ENCODE measurements at regions not wholly inside any gene's neighbourhood (a gene's known extent, or its start where the extent isn't known, plus 50 kb on each side); places are given as distances from the start of the nearest gene placed in this dataset.

DNA sequence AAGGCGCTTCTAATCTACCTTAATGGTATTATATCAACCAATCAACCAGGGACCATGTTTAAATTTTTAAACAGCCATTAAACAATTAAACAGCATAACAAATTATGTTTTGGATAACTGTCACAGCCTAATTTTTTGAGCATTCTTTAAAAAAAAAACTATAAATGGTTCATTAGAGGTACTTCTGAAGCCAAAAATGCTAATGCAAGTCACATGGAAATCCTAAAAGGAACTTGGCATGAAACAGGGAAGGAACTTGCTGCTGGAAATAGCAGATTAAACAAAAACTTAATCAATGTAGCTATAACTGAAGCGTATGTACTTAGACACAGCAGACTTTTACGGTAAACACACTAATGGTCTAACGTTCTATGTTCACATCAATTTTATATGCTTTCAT is 190.2 kb upstream of the BTG1 start:
- no peak overlapping the region for H3K4me3 ChIP-seq
- no peak overlapping the region for H3K27ac ChIP-seq
- H3K36me3 ChIP-seq, result no peaks in the 10 kb centered on the region
- WGBS, result 36% methylated on average over 4 of the region's 4 CpGs
- no peak for DNase-seq (ENCODE audit: low spot score)
- no peaks in the 10 kb centered on the region for H3K27me3 ChIP-seq (replicated peaks; ENCODE audit: insufficient read depth)
- intact Hi-C loops (cut with DNase I), result no loop called here
- no peaks in the 10 kb centered on the region for H3K9me3 ChIP-seq
- H3K4me1 ChIP-seq (replicated peaks), result no peaks in the 10 kb centered on the region
- TF ChIP-seq POLR2AphosphoS5 (IDR thresholded peaks at IDR 0.05) (no peak), POLR2A (IDR thresholded peaks at IDR 0.05) (no peak)
- TF ChIP-seq, protein P1, sequence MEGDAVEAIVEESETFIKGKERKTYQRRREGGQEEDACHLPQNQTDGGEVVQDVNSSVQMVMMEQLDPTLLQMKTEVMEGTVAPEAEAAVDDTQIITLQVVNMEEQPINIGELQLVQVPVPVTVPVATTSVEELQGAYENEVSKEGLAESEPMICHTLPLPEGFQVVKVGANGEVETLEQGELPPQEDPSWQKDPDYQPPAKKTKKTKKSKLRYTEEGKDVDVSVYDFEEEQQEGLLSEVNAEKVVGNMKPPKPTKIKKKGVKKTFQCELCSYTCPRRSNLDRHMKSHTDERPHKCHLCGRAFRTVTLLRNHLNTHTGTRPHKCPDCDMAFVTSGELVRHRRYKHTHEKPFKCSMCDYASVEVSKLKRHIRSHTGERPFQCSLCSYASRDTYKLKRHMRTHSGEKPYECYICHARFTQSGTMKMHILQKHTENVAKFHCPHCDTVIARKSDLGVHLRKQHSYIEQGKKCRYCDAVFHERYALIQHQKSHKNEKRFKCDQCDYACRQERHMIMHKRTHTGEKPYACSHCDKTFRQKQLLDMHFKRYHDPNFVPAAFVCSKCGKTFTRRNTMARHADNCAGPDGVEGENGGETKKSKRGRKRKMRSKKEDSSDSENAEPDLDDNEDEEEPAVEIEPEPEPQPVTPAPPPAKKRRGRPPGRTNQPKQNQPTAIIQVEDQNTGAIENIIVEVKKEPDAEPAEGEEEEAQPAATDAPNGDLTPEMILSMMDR (IDR thresholded peaks at IDR 0.05), result no peak

DNA sequence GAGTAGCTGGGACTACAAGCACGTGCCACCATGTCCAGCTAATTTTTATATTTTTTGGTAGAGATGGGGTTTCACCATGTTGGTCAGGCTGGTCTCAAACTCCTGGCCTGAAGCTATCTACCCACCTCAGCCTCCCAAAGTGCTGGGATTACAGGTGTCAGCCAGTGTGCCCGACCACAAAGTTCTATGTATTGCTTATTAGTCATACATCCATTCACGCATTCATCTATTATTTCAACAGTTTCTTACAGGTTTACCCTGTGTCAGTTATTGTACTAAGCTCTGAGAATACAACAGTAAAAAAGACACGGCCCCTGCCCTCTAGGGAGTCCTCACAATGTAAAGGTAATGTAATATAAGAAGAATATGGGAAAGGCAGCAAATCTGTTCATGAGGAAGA is 188.9 kb upstream of the BTG1 start:
- no peak for DNase-seq (ENCODE audit: low spot score)
- no peaks in the 10 kb centered on the region for H3K36me3 ChIP-seq
- H3K27ac ChIP-seq, result no peak overlapping the region
- no peaks in the 10 kb centered on the region for H3K4me1 ChIP-seq (replicated peaks)
- intact Hi-C loops (cut with DNase I), result no loop called here
- no peaks in the 10 kb centered on the region for H3K27me3 ChIP-seq (replicated peaks; ENCODE audit: insufficient read depth)
- WGBS, result 92% methylated on average over 4 of the region's 4 CpGs
- H3K4me3 ChIP-seq, result no peak overlapping the region
- no peaks in the 10 kb centered on the region for H3K9me3 ChIP-seq
- TF ChIP-seq POLR2A (IDR thresholded peaks at IDR 0.05) (no peak), POLR2AphosphoS5 (IDR thresholded peaks at IDR 0.05) (no peak)
- TF ChIP-seq, protein P1 (IDR thresholded peaks at IDR 0.05), result no peak

DNA sequence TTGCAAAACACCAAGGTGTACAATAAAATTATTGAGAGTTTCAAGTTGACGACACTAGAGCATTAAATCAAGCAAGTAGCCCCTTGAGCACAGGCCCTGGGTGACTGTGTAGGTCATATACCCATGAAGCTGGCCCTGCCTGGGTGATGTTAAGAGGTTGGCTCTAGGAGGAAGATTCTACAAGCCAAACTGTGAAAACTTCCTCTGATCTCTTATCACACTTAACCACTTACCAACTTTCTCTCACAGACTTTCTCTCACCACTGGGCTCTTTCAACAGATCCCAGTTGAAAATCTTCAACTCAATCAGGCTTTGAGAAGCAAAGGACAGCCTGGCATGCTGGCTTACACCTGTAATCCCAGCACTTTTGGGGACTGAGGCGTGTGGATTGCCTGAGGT is 186.9 kb upstream of the BTG1 start:
- Histone ChIP-seq H3K27ac (no peak overlapping the region), H3K36me3 (no peaks in the 10 kb centered on the region), H3K9me3 (no peaks in the 10 kb centered on the region), H3K27me3 (replicated peaks; ENCODE audit: insufficient read depth) (no peaks in the 10 kb centered on the region), H3K4me1 (replicated peaks) (no peaks in the 10 kb centered on the region), H3K4me3 (no peak overlapping the region)
- intact Hi-C loops (cut with DNase I), result no loop called here
- DNase-seq (ENCODE audit: low spot score), result no peak
- TF ChIP-seq, protein P1 (IDR thresholded peaks at IDR 0.05), result no peak
- TF ChIP-seq POLR2AphosphoS5 (IDR thresholded peaks at IDR 0.05) (no peak), POLR2A (IDR thresholded peaks at IDR 0.05) (no peak)
- WGBS, result 95% methylated on average over 2 of the region's 2 CpGs

DNA sequence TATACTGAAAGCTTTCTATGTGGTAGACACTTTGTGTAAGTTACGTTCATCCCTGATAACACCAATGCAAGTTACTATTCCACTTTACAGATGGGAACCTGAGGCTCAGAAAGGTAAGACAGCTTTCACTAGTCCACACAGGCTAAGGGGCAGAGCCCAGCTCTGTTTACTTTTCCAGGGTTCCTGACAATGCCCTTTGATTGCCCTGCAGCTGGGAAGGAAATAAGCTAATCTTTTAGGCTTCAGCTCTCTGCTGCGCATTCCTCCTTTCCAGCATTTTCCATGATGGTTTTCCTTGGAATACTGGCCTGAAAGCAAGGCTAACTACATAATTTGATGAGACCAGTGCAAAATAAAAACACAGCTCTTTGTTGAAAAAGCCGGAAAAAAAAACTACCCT is 185.7 kb upstream of the BTG1 start:
- no peak overlapping the region for H3K27ac ChIP-seq
- 99% methylated on average over 3 of the region's 3 CpGs for WGBS
- no peaks in the 10 kb centered on the region for H3K36me3 ChIP-seq
- no peaks in the 10 kb centered on the region for H3K9me3 ChIP-seq
- no peak for TF ChIP-seq POLR2AphosphoS5 (IDR thresholded peaks at IDR 0.05)
- TF ChIP-seq, protein P1 (IDR thresholded peaks at IDR 0.05), result no peak
- no peak for TF ChIP-seq POLR2A (IDR thresholded peaks at IDR 0.05)
- H3K27me3 ChIP-seq (replicated peaks; ENCODE audit: insufficient read depth), result no peaks in the 10 kb centered on the region
- intact Hi-C loops (cut with DNase I), result no loop called here
- H3K4me1 ChIP-seq (replicated peaks), result no peaks in the 10 kb centered on the region
- no peak for DNase-seq (ENCODE audit: low spot score)
- no peak overlapping the region for H3K4me3 ChIP-seq

DNA sequence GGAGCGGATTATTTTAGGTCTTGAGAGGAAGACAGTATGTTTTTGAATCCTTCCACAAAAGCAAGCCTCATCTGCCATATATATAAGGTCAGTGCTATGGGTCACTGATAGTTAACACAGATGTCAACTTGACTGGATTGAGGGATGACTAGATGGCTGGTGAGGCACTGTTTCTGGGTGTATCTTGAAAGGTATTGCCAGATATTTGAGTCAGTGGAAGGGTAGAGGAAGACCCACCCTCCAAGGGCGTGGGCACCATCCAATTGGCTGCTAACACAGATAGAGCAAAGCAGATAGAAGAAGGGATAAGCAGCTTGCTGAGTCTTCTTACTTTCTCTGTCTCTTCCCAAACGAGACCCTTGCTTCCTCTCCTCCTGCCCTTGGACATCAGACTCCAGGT is 185.0 kb upstream of the BTG1 start:
- Histone ChIP-seq H3K36me3 (no peaks in the 10 kb centered on the region), H3K9me3 (no peaks in the 10 kb centered on the region), H3K27me3 (replicated peaks; ENCODE audit: insufficient read depth) (no peaks in the 10 kb centered on the region), H3K4me3 (no peak overlapping the region), H3K4me1 (replicated peaks) (no peaks in the 10 kb centered on the region), H3K27ac (no peak overlapping the region)
- TF ChIP-seq, protein P1 (IDR thresholded peaks at IDR 0.05), result no peak
- TF ChIP-seq POLR2A (IDR thresholded peaks at IDR 0.05) (no peak), POLR2AphosphoS5 (IDR thresholded peaks at IDR 0.05) (no peak)
- no peak for DNase-seq (ENCODE audit: low spot score)
- 91% methylated on average over 3 of the region's 3 CpGs for WGBS
- intact Hi-C loops (cut with DNase I), result no loop called here
